Limb (tissue), 2 donors: ENCODE measurements at regions not wholly inside any gene's neighbourhood (a gene's known extent, or its start where the extent isn't known, plus 50 kb on each side); places are given as distances from the start of the nearest gene placed in this dataset.

ENCODE experiments used
- DNase-seq, 2 donors: peaks; one replicate each; pipeline ENCODE4 v3.0.0-alpha.2; 2016; ENCODE audit errors: extremely low spot score in 2 of 2

DNA sequence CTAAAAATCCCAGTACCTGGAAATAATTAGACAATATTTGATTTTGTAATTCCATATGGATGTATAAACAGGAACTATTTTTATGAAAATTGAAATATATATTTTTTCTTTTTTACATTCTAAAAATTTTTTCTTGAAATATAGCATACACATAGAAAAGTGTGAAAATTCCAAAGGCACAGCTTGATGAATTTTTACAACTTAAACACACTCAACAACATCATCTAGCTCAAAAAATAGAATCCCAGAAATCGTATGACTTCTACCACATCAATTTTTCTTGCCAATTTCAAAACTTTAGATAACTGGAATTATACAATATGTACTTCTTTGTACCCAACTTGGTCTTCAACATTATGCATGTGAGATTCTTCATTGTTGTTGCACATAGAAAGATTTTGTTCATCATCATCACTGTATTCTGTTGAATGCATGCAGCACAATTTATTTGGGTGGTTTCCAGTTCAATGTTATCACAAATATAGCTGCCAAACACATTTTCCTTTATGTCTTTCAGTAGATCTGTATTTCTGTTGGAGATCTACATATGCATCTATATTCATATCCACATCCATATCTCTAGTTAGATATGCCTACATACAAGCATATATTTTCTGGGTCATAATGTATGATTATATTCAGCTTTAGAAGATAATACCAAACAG, 340.7 kb upstream of the SLIT2 start:
- no peak for DNase-seq

DNA sequence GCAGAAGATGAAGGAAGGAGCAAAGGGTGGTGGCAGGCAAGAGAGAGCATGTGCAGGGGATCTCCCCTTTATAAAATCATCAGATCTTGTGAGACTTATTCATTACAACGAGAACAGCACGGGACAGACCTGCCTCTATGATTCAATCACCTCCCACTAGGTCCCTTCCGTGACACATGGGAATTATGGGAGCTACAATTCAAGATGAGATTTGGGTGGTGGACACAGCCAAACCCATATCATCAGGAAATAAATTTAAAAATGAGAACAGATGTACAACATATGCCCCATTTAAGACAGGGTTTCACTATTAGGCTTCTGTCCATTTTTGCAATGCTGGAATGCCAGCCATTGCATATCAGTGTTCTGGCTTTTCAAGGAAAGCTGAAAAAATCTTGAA, 346.7 kb upstream of the SLIT2 start:
- DNase-seq, result no peak

DNA sequence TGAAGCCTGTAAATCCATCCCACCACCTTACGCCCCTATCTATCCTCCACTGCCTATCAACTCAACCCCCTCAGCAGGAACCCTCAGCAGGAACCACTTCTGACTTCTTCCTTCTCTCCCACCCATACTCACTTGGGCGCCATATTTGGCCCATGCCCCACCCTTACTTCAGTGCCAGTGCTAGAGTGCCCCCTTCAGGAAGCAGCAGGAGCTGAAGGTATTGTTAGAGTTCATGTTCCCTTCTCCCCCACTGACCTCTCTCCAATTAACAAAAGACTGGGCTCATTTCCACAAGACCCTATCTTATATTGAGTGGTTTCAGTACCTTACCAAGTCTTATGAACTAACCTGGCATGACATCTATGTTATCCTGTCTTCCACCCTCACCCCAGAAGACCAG, 363.1 kb upstream of the SLIT2 start:
- no peak for DNase-seq

DNA sequence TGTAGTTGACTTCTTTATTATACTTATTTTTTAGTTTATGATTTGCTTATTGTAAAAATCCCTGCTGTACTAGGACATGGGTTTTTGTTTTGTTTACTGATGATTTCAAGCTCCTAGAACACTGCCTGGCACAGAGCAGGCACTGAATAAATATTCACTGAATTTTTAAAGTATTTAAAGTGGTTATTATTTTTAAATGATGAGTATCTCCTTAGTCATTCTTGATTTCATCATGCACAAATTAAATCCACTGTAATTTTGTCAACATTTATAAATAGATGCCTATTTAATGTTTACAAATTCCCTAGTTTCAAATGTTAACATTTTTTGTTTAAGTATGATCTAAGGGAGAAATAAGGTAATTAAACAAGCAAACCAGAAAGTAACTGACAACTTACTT, 367.9 kb upstream of the SLIT2 start:
- no peak for DNase-seq

GRCh38 chr4:19880206-19880605, 371.5 kb upstream of the SLIT2 start:
- no peak for DNase-seq

DNA sequence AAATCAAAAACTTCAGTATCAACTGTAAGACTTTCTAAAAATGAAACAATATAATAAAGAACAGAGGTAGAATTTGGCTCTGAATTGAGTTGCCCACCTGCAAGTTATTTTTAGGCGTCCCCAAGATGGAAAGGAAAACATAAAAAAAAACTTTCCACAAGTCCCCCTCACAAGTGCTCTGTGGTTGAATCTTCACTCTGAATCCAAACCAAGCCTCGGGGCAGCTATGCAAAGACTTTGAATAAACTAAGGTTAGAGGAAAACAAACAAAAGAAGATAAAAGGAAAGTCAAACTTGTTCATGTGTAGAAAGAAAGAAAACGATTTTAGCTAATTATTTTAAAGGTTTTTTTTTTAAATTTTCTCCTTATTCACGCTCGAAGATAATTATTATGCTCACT, 372.4 kb upstream of the SLIT2 start:
- DNase-seq, result no peak

GRCh38 chr4:19857991-19858390, 393.7 kb upstream of the SLIT2 start:
- DNase-seq, result no peak

DNA sequence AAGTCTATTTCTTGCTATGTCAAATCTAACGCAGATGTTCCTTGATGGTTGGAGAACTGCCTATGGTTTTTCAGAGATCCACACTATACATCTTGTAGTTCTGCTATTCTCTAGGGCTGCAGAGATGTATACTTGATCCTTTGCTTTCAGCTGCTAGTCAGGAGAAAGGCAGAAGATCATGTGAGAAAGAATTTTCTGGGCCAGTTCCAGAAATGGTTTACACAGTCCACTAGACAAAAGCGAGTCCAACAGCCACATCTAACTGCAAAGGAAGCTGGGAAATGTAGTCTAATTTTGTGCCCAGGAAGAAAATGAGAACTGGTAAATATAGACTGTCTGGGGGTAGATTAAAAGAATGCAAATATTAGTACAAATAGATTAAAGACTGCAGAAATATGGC, 394.3 kb upstream of the SLIT2 start:
- DNase-seq, result peak in 1 of 2 donors; percentile 30

GRCh38 chr4:19850909-19851308, 400.8 kb upstream of the SLIT2 start:
- no peak for DNase-seq

GRCh38 chr4:19844446-19844845, 407.3 kb upstream of the SLIT2 start:
- no peak for DNase-seq

DNA sequence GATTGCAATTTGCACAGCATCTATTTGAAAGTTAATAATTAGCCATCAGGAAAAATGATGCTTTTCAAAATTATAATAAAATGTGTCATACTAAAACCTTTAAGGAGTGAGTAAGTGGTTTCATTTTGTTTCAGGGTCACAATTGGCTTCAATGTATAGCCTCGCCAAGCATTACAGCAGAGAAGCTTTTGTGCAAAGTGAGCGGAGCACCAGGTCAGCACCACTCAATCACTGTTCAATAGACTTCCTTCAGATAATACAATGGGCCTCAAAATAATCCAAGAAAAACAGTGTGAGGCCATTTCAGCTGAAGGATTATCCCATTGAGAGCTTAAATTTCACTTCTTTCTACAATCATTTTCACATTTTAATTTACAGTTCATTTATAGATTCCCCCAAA, 409.2 kb upstream of the SLIT2 start:
- DNase-seq, result no peak

- no peak for DNase-seq
Measured at GRCh38 chr4:19838858-19839257, 412.8 kb upstream of the SLIT2 start.

- no peak for DNase-seq
Measured at GRCh38 chr4:19835429-19835828, 416.3 kb upstream of the SLIT2 start.

DNA sequence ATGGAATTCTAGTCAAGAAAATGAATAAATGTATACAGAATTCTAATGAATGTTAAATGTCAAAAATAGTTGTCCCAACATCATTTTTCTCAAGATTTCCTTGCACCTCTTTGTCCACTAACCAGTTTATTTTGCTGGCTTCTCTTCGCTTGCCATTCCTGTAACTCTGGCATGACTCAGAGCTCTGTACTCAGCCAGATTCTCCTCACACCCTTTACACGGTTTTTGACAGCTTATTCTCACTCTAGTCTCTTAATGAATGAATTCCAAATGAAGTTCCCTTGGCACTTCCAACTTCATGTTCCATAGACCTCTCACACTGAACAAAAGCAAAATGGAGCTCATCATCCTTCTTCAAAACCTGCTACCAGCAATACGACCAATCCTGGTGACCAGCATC, 419.3 kb upstream of the SLIT2 start:
- no peak for DNase-seq

DNA sequence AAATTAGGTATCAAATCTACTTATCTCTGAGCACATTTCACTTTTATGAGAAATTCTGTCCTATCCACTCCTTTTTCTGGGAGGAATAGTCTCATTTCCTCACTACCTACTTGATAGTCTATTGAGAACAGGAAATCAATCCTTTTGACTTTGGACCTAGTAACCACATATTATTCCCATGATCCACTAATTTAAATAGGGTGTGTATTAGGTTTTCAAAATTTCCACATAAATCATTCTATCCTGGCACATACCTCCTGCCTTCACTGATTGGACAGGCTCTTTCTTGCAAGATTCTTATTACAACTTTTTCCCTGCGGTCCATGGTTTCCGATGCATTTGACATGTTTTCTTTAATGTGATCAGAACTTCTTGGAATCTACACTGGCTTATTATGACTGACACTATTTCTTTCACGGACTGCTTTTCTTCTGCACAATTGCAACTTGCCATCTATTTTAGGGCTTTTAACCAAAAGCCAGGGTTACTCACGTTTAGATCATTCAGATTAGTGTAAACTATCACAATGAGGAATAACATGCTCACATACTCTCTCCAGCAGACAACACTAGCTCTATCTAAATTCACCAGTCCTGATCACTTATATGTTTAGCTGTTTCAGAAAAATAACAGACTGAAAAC, 419.9 kb upstream of the SLIT2 start:
- no peak for DNase-seq

- no peak for DNase-seq
Measured at GRCh38 chr4:19829101-19829500, 422.6 kb upstream of the SLIT2 start.

- no peak for DNase-seq
Measured at GRCh38 chr4:19823781-19824180, 427.9 kb upstream of the SLIT2 start.

GRCh38 chr4:19819737-19820136, 432.0 kb upstream of the SLIT2 start:
- DNase-seq, result no peak

GRCh38 chr4:19809989-19810388, 441.7 kb upstream of the SLIT2 start:
- DNase-seq, result no peak

- no peak for DNase-seq
Measured at GRCh38 chr4:19807505-19807904, 444.2 kb upstream of the SLIT2 start.

DNA sequence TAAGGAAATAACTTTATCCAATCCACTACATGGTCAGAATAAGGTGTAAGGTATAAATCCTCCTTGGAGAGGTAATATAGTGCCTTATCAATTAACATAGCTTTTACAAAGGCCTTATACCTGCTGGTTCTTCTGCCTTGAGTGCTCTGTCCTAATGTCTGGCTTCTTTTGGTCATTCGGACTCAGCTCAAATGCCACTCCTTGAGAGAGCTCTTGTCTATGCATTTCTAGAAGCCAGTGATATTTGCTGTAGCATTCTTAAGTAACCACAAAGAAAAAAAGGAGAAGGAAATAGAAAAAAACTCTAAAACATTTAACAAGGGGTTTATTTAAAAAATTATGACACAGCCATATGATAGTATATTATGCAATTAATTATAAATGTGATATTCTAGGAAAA, 444.8 kb upstream of the SLIT2 start:
- DNase-seq, result no peak

- no peak for DNase-seq
Measured at GRCh38 chr4:19803406-19803805, 448.3 kb upstream of the SLIT2 start.

DNA sequence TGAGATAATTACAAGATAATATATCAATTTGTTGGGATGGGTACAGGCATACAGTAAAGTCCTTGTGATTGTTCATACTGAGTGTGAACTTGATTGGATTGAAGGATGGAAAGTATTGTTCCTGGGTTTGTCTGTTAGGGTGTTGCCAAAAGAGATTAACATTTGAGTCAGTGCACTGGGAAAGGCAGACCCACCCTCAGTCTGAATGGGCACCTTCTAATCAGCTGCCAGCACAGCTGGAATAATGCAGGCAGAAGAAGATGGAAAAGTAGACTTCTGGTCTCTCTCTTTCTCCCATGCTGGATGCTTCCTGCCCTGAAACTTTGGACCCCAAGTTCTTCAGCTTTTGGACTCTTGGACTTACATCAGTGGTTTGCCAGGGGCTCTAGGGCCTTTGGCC, 457.9 kb upstream of the SLIT2 start:
- DNase-seq, result no peak
